ENCODE measurements at regions not wholly inside any gene's neighbourhood (a gene's known extent, or its start where the extent isn't known, plus 50 kb on each side); places are given as distances from the start of the nearest gene placed in this dataset.

DNA sequence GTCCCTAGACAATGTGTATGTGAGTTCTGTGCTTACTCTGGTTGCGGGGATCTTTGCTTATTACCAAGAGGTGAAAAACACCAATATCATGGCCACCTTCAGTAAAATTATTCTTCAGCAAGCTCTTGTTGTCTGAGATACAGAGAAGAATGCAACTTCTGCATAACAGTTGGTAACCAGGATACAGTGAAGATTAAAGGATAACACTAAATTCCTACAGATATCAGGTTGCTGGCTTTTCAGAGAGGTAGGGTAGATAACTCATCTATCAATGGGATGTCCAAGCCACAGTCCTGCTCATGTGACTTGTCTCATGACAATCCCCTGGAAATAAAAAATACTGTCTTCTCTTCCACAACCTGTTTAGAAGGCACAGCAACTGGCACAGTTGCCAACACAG lies 308.5 kb downstream of the TNS1 start:
- no peaks in the 10 kb centered on the region for H3K36me3 ChIP-seq (replicated peaks in 1 of 2; ENCODE audit: control insufficient read depth in 1 of 2, insufficient read depth in 2 of 2, low read length in 2 of 2)
- H3K4me3 ChIP-seq (replicated peaks in 1 of 3; ENCODE audit: low read depth in 2 of 3, low read length in 3 of 3): no peak overlapping the region
- peaks cover 0 to 3% (median 0%) of the 10 kb centered on the region in 7 donors for H3K9me3 Mint-ChIP-seq
- no peaks in the 10 kb centered on the region for H3K27me3 ChIP-seq (ENCODE audit: control insufficient read depth in 2 of 2, insufficient read depth in 2 of 2, low read length in 2 of 2)
- TF ChIP-seq, protein P1, sequence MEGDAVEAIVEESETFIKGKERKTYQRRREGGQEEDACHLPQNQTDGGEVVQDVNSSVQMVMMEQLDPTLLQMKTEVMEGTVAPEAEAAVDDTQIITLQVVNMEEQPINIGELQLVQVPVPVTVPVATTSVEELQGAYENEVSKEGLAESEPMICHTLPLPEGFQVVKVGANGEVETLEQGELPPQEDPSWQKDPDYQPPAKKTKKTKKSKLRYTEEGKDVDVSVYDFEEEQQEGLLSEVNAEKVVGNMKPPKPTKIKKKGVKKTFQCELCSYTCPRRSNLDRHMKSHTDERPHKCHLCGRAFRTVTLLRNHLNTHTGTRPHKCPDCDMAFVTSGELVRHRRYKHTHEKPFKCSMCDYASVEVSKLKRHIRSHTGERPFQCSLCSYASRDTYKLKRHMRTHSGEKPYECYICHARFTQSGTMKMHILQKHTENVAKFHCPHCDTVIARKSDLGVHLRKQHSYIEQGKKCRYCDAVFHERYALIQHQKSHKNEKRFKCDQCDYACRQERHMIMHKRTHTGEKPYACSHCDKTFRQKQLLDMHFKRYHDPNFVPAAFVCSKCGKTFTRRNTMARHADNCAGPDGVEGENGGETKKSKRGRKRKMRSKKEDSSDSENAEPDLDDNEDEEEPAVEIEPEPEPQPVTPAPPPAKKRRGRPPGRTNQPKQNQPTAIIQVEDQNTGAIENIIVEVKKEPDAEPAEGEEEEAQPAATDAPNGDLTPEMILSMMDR (IDR thresholded peaks at IDR 0.05): no peak
- no peaks in the 10 kb centered on the region for H3K36me3 Mint-ChIP-seq
- no peaks in the 10 kb centered on the region for H3K9me3 ChIP-seq (replicated peaks in 1 of 2; ENCODE audit: control insufficient read depth in 1 of 2, insufficient read depth in 1 of 2, low read length in 2 of 2)
- H3K27ac Mint-ChIP-seq: no peak overlapping the region
- WGBS (ENCODE audit: insufficient coverage): no CpG with 5 or more reads among the region's 1 CpG
- H3K79me2 ChIP-seq (ENCODE audit: insufficient read depth, low read length): no peaks in the 10 kb centered on the region
- no peak overlapping the region for H3K27ac ChIP-seq (ENCODE audit: low read depth in 1 of 2, low read length in 2 of 2)
- no peaks in the 10 kb centered on the region for H3K4me1 Mint-ChIP-seq
- no peak overlapping the region for H3K4me2 ChIP-seq (replicated peaks; ENCODE audit: extremely low read depth, low read length, poor library complexity, severe bottlenecking)
- DNase-seq: no peak
- no peaks in the 10 kb centered on the region for H4K20me1 ChIP-seq (ENCODE audit: insufficient read depth, low read length)
- no peaks in the 10 kb centered on the region for H3K4me1 ChIP-seq (ENCODE audit: control insufficient read depth in 1 of 2, insufficient read depth in 2 of 2, low read length in 2 of 2)
- no peak overlapping the region for H3K4me3 Mint-ChIP-seq
- no peak overlapping the region for H3K9ac ChIP-seq (ENCODE audit: insufficient read depth, low read length, poor library complexity, severe bottlenecking)
- intact Hi-C loops (cut with micrococcal nuclease): no loop called here
- H3K27me3 Mint-ChIP-seq (ENCODE audit: low read depth in 3 of 3): peaks cover 2 to 5% (median 2%) of the 10 kb centered on the region in 3 donors
- no peak overlapping the region for H2AFZ ChIP-seq (ENCODE audit: insufficient read depth, low read depth, low read length, poor library complexity, severe bottlenecking)

DNA sequence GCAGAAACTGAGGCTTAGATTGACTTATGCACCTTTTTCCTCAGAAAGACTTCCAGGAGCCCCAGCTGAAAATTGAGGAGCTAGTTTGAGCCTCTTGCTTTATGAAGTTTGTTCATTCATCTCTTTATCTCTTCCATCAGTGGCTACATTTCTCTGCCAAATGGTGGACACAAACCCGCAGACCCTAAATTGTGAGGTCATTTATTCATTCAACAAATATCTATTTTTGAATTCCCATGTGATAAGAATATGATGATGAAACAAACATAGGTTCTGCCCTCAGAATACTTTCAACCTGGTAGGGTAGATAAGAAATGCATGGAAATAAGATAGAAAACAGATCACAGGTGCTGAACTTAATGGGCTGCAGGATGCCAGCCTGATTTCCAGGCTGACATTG lies 309.4 kb downstream of the TNS1 start:
- H2AFZ ChIP-seq (ENCODE audit: insufficient read depth, low read depth, low read length, poor library complexity, severe bottlenecking): no peak overlapping the region
- no peak overlapping the region for H3K9ac ChIP-seq (ENCODE audit: insufficient read depth, low read length, poor library complexity, severe bottlenecking)
- H3K27me3 ChIP-seq (ENCODE audit: control insufficient read depth in 2 of 2, insufficient read depth in 2 of 2, low read length in 2 of 2): no peaks in the 10 kb centered on the region
- no peaks in the 10 kb centered on the region for H3K9me3 ChIP-seq (replicated peaks in 1 of 2; ENCODE audit: control insufficient read depth in 1 of 2, insufficient read depth in 1 of 2, low read length in 2 of 2)
- no peak overlapping the region for H3K4me2 ChIP-seq (replicated peaks; ENCODE audit: extremely low read depth, low read length, poor library complexity, severe bottlenecking)
- TF ChIP-seq, protein P1 (IDR thresholded peaks at IDR 0.05): no peak
- H4K20me1 ChIP-seq (ENCODE audit: insufficient read depth, low read length): no peaks in the 10 kb centered on the region
- Mint-ChIP-seq H3K4me3 (no peak overlapping the region), H3K27me3 (ENCODE audit: low read depth in 3 of 3) (peaks cover 2 to 3% (median 2%) of the 10 kb centered on the region in 3 donors), H3K27ac (no peak overlapping the region), H3K9me3 (peaks cover 0 to 5% (median 0%) of the 10 kb centered on the region in 7 donors), H3K4me1 (no peaks in the 10 kb centered on the region), H3K36me3 (no peaks in the 10 kb centered on the region)
- H3K27ac ChIP-seq (ENCODE audit: low read depth in 1 of 2, low read length in 2 of 2): no peak overlapping the region
- DNase-seq: no peak
- H3K36me3 ChIP-seq (replicated peaks in 1 of 2; ENCODE audit: control insufficient read depth in 1 of 2, insufficient read depth in 2 of 2, low read length in 2 of 2): no peaks in the 10 kb centered on the region
- no peaks in the 10 kb centered on the region for H3K4me1 ChIP-seq (ENCODE audit: control insufficient read depth in 1 of 2, insufficient read depth in 2 of 2, low read length in 2 of 2)
- H3K4me3 ChIP-seq (replicated peaks in 1 of 3; ENCODE audit: low read depth in 2 of 3, low read length in 3 of 3): no peak overlapping the region
- H3K79me2 ChIP-seq (ENCODE audit: insufficient read depth, low read length): no peaks in the 10 kb centered on the region
- intact Hi-C loops (cut with micrococcal nuclease): no loop called here
- no CpG with 5 or more reads among the region's 1 CpG for WGBS (ENCODE audit: insufficient coverage)

Measured in CD14-positive monocyte (primary cell).